ENCODE measurements at regions not wholly inside any gene's neighbourhood (a gene's known extent, or its start where the extent isn't known, plus 50 kb on each side); places are given as distances from the start of the nearest gene placed in this dataset.

DNA sequence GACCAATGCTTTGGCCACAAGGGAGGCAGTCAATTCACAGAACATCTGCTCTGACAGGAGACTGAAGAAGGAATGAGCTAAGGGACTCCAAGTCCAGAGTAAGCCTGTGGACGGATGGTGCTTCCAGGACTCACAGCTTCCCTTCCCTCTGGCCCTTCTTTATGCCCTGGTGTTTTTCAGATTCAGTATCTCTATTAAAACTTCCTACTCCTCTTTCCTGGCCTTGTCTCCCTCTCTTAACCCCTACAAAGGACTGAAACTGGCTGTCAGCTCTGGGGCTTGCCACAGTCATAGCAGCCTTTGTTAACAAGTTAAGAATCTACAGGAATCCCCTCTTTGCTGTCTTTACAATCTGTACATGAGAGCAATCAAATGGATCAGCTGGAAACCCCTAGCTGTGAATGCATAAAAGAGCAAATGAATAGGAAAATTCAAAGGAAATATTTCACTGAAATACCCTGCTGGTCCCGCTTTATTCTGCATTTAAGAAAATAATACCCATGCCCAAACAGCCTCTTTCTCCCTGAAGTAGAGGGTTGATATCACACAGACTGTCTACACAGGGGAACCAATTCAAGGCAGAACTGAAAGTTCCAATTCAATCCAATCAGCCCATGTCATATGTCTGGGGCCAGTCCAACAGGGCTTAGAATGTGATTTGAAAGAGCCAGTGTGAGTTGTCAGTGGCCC lies 192.3 kb downstream of the MZT1 start:
- Histone ChIP-seq H3K9me3 (no peaks in the 10 kb centered on the region), H3K4me1 (ENCODE audit: control insufficient read depth in 1 of 2, extremely low read depth in 1 of 2, insufficient read depth in 2 of 2, low read length in 2 of 2) (no peaks in the 10 kb centered on the region), H3K27me3 (replicated peaks in 1 of 2; ENCODE audit: control insufficient read depth in 2 of 2, extremely low read depth in 1 of 2, insufficient read depth in 2 of 2, low read length in 1 of 2) (no peaks in the 10 kb centered on the region), H3K27ac (ENCODE audit: low read length) (no peak overlapping the region), H3K4me3 (ENCODE audit: control insufficient read depth in 1 of 2, extremely low read depth in 1 of 2, low read length in 1 of 2) (no peak overlapping the region), H3K36me3 (ENCODE audit: control insufficient read depth in 2 of 2, extremely low read depth in 1 of 2, insufficient read depth in 1 of 2, low read length in 1 of 2) (no peaks in the 10 kb centered on the region)
- Mint-ChIP-seq H3K27ac (no peak overlapping the region), H3K4me1 (no peaks in the 10 kb centered on the region), H3K4me3 (no peak overlapping the region), H3K27me3 (peaks cover 0 to 6% of the 10 kb centered on the region in 2 donors), H3K9me3 (peaks cover 0 to 4% (median 0%) of the 10 kb centered on the region in 3 donors), H3K36me3 (no peaks in the 10 kb centered on the region)
- DNase-seq, result no peak
- WGBS (ENCODE audit: insufficient coverage), result no CpG with 5 or more reads among the region's 2 CpGs
- ChIA-PET CTCF (no interaction called here), POLR2A (no interaction called here)
- ATAC-seq (replicated peaks in 1 of 4), result no peak

DNA sequence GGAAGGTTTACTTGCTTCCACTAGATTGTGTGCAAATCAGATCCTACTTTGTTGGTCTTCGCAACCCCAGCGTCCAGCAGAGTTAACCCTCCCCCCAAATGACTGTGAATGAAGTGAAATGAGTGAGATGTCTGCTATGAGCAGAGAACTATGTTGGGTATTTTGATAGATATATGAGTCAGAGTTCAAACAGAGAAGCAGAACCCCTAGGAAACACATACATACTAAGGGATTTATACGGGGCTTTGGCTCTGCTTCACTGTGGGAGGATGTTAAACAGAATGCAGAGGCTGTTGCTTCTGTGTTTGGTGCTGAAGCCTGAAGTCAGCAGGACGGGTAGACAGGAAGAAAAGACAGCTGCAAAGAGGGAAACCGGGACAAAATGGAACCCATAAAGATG lies 197.0 kb downstream of the MZT1 start:
- Histone ChIP-seq H3K4me3 (ENCODE audit: control insufficient read depth in 1 of 2, extremely low read depth in 1 of 2, low read length in 1 of 2) (no peak overlapping the region), H3K27me3 (replicated peaks in 1 of 2; ENCODE audit: control insufficient read depth in 2 of 2, extremely low read depth in 1 of 2, insufficient read depth in 2 of 2, low read length in 1 of 2) (no peaks in the 10 kb centered on the region), H3K9me3 (no peaks in the 10 kb centered on the region), H3K27ac (ENCODE audit: low read length) (no peak overlapping the region), H3K4me1 (ENCODE audit: control insufficient read depth in 1 of 2, extremely low read depth in 1 of 2, insufficient read depth in 2 of 2, low read length in 2 of 2) (no peaks in the 10 kb centered on the region), H3K36me3 (ENCODE audit: control insufficient read depth in 2 of 2, extremely low read depth in 1 of 2, insufficient read depth in 1 of 2, low read length in 1 of 2) (no peaks in the 10 kb centered on the region)
- DNase-seq (no peak), ATAC-seq (replicated peaks in 1 of 4) (no peak)
- H3K4me3 Mint-ChIP-seq, result no peak overlapping the region
- peaks cover 0 to 6% of the 10 kb centered on the region in 2 donors for H3K27me3 Mint-ChIP-seq
- POLR2A ChIA-PET, result no interaction called here
- no peaks in the 10 kb centered on the region for H3K4me1 Mint-ChIP-seq
- no peaks in the 10 kb centered on the region for H3K36me3 Mint-ChIP-seq
- H3K9me3 Mint-ChIP-seq, result peaks cover 0 to 5% (median 4%) of the 10 kb centered on the region in 3 donors
- H3K27ac Mint-ChIP-seq, result no peak overlapping the region
- WGBS (ENCODE audit: insufficient coverage), result 65% methylated on average over 2 of the region's 5 CpGs
- CTCF ChIA-PET, result no interaction called here

GRCh38 chr13:72527333-72527732 lies 200.1 kb downstream of the MZT1 start:
- peaks cover 0 to 6% of the 10 kb centered on the region in 2 donors for H3K27me3 Mint-ChIP-seq
- CTCF ChIA-PET, result no interaction called here
- DNase-seq (no peak), ATAC-seq (replicated peaks in 1 of 4) (no peak)
- WGBS (ENCODE audit: insufficient coverage), result no CpG with 5 or more reads among the region's 2 CpGs
- H3K4me3 Mint-ChIP-seq, result no peak overlapping the region
- no peaks in the 10 kb centered on the region for H3K4me1 ChIP-seq (ENCODE audit: control insufficient read depth in 1 of 2, extremely low read depth in 1 of 2, insufficient read depth in 2 of 2, low read length in 2 of 2)
- H3K36me3 Mint-ChIP-seq, result no peaks in the 10 kb centered on the region
- no peak overlapping the region for H3K4me3 ChIP-seq (ENCODE audit: control insufficient read depth in 1 of 2, extremely low read depth in 1 of 2, low read length in 1 of 2)
- H3K4me1 Mint-ChIP-seq, result no peaks in the 10 kb centered on the region
- H3K27ac Mint-ChIP-seq, result no peak overlapping the region
- no peak overlapping the region for H3K27ac ChIP-seq (ENCODE audit: low read length)
- no peaks in the 10 kb centered on the region for H3K36me3 ChIP-seq (ENCODE audit: control insufficient read depth in 2 of 2, extremely low read depth in 1 of 2, insufficient read depth in 1 of 2, low read length in 1 of 2)
- H3K9me3 Mint-ChIP-seq, result peaks cover 0 to 7% (median 5%) of the 10 kb centered on the region in 3 donors
- no peaks in the 10 kb centered on the region for H3K27me3 ChIP-seq (replicated peaks in 1 of 2; ENCODE audit: control insufficient read depth in 2 of 2, extremely low read depth in 1 of 2, insufficient read depth in 2 of 2, low read length in 1 of 2)
- POLR2A ChIA-PET, result no interaction called here
- no peaks in the 10 kb centered on the region for H3K9me3 ChIP-seq

DNA sequence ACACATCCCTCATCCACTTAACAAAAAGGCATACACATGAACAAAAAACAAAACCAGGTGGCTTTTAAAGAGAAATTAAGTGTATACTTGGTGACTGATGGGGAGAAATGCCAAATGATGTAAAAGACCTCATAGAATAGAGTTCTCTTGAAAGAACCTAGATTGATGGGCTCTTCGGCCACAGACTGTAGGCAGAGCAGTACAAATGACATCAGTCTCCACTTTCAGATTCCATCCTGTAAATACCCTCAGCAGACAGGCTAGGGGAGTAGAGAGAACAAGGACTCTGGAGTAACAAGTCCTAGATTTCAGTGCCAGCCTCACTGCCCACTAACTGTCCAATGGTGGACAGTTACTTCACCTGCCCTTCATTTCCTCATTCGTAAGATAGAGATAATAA lies 203.8 kb downstream of the MZT1 start:
- WGBS (ENCODE audit: insufficient coverage), result 100% methylated on average over 1 of the region's 2 CpGs
- Mint-ChIP-seq H3K36me3 (no peaks in the 10 kb centered on the region), H3K4me1 (no peaks in the 10 kb centered on the region), H3K27ac (no peak overlapping the region), H3K9me3 (peaks cover 0 to 5% (median 3%) of the 10 kb centered on the region in 3 donors), H3K4me3 (no peak overlapping the region), H3K27me3 (no peaks in the 10 kb centered on the region)
- H3K27ac ChIP-seq (ENCODE audit: low read length), result no peak overlapping the region
- H3K36me3 ChIP-seq (ENCODE audit: control insufficient read depth in 2 of 2, extremely low read depth in 1 of 2, insufficient read depth in 1 of 2, low read length in 1 of 2), result no peaks in the 10 kb centered on the region
- ChIA-PET POLR2A (no interaction called here), CTCF (no interaction called here)
- ATAC-seq (replicated peaks in 1 of 4) (no peak), DNase-seq (no peak)
- H3K9me3 ChIP-seq, result no peaks in the 10 kb centered on the region
- no peaks in the 10 kb centered on the region for H3K4me1 ChIP-seq (ENCODE audit: control insufficient read depth in 1 of 2, extremely low read depth in 1 of 2, insufficient read depth in 2 of 2, low read length in 2 of 2)
- H3K4me3 ChIP-seq (ENCODE audit: control insufficient read depth in 1 of 2, extremely low read depth in 1 of 2, low read length in 1 of 2), result no peak overlapping the region
- H3K27me3 ChIP-seq (replicated peaks in 1 of 2; ENCODE audit: control insufficient read depth in 2 of 2, extremely low read depth in 1 of 2, insufficient read depth in 2 of 2, low read length in 1 of 2), result no peaks in the 10 kb centered on the region

GRCh38 chr13:72523049-72523448 lies 204.4 kb downstream of the MZT1 start:
- ChIA-PET CTCF (no interaction called here), POLR2A (interaction anchor here in 1 of 2 donors (0.6 kb wide), 1 partner anchor 11 kb away, joined by 3 read pairs; no protein-coding TSS in a partner anchor)
- Histone ChIP-seq H3K27ac (ENCODE audit: low read length) (no peak overlapping the region), H3K4me3 (ENCODE audit: control insufficient read depth in 1 of 2, extremely low read depth in 1 of 2, low read length in 1 of 2) (no peak overlapping the region), H3K4me1 (ENCODE audit: control insufficient read depth in 1 of 2, extremely low read depth in 1 of 2, insufficient read depth in 2 of 2, low read length in 2 of 2) (no peaks in the 10 kb centered on the region), H3K36me3 (ENCODE audit: control insufficient read depth in 2 of 2, extremely low read depth in 1 of 2, insufficient read depth in 1 of 2, low read length in 1 of 2) (no peaks in the 10 kb centered on the region), H3K27me3 (replicated peaks in 1 of 2; ENCODE audit: control insufficient read depth in 2 of 2, extremely low read depth in 1 of 2, insufficient read depth in 2 of 2, low read length in 1 of 2) (no peaks in the 10 kb centered on the region), H3K9me3 (no peaks in the 10 kb centered on the region)
- ATAC-seq (replicated peaks in 1 of 4) (no peak), DNase-seq (no peak)
- no peak overlapping the region for H3K4me3 Mint-ChIP-seq
- H3K9me3 Mint-ChIP-seq, result peaks cover 0 to 5% (median 3%) of the 10 kb centered on the region in 3 donors
- no CpG with 5 or more reads among the region's 4 CpGs for WGBS (ENCODE audit: insufficient coverage)
- no peaks in the 10 kb centered on the region for H3K27me3 Mint-ChIP-seq
- H3K27ac Mint-ChIP-seq, result no peak overlapping the region
- no peaks in the 10 kb centered on the region for H3K4me1 Mint-ChIP-seq
- H3K36me3 Mint-ChIP-seq, result no peaks in the 10 kb centered on the region

DNA sequence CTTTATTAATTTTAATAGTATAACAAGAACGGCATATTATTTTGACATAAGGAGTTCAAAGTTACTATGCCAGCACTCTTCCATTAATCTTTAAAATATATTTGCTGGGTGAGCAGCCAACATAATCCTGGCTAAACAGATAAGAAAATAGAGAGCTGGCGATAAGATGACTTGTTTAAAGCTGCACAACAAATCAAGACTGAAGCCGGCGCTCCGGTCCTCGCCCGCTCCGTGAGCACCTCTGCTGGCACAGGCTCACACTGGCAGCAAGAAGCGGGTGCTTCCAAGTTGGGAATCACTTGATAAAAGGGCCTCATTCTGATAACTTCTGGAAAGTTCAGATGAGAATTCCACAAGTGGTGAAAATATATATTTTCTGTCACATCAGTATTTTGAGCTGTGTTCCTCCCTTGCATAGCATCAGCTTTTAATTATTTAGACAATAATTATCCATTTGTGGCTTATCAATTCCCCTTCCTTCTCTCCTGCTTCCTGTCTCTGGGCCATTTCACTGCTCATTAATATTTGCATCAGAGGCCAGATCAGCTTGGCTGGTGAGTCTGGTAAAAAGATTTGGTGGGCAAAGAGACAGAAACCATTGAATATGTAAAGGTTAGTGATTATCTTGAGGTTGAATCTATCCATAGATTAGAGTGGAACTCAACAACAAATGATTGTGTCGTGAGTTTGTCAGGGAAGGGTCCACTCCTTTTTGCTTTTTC lies 205.3 kb downstream of the MZT1 start:
- Histone ChIP-seq H3K9me3 (no peaks in the 10 kb centered on the region), H3K4me1 (ENCODE audit: control insufficient read depth in 1 of 2, extremely low read depth in 1 of 2, insufficient read depth in 2 of 2, low read length in 2 of 2) (no peaks in the 10 kb centered on the region), H3K27me3 (replicated peaks in 1 of 2; ENCODE audit: control insufficient read depth in 2 of 2, extremely low read depth in 1 of 2, insufficient read depth in 2 of 2, low read length in 1 of 2) (no peaks in the 10 kb centered on the region), H3K27ac (ENCODE audit: low read length) (no peak overlapping the region), H3K36me3 (ENCODE audit: control insufficient read depth in 2 of 2, extremely low read depth in 1 of 2, insufficient read depth in 1 of 2, low read length in 1 of 2) (no peaks in the 10 kb centered on the region), H3K4me3 (ENCODE audit: control insufficient read depth in 1 of 2, extremely low read depth in 1 of 2, low read length in 1 of 2) (no peak overlapping the region)
- POLR2A ChIA-PET, result no interaction called here
- no peak overlapping the region for H3K4me3 Mint-ChIP-seq
- H3K27me3 Mint-ChIP-seq, result no peaks in the 10 kb centered on the region
- H3K27ac Mint-ChIP-seq, result no peak overlapping the region
- H3K4me1 Mint-ChIP-seq, result no peaks in the 10 kb centered on the region
- no peaks in the 10 kb centered on the region for H3K36me3 Mint-ChIP-seq
- peaks cover 0 to 5% (median 3%) of the 10 kb centered on the region in 3 donors for H3K9me3 Mint-ChIP-seq
- DNase-seq (no peak), ATAC-seq (replicated peaks in 1 of 4) (no peak)
- 88% methylated on average over 7 of the region's 10 CpGs for WGBS (ENCODE audit: insufficient coverage)
- CTCF ChIA-PET, result no interaction called here
